Subcutaneous abdominal adipose tissue (tissue), 5 donors: ENCODE measurements at regions not wholly inside any gene's neighbourhood (a gene's known extent, or its start where the extent isn't known, plus 50 kb on each side); places are given as distances from the start of the nearest gene placed in this dataset.
A peak's percentile ranks its signal among the peaks of the same experiment; 100 is the strongest.

Experiments
- H3K27ac ChIP-seq: one replicate; pipeline ENCODE4 v1.7.0; 2013; ENCODE audit warnings: low read depth, mild to moderate bottlenecking, inconsistent platforms, low read length, moderate library complexity
- H3K27me3 ChIP-seq, 5 donors: one replicate each; pipeline ENCODE4 v1.7.0; 2013; ENCODE audit warnings: low read length in 5 of 5, inconsistent platforms in 1 of 5; ENCODE audit not compliant: control insufficient read depth in 5 of 5, insufficient read depth in 4 of 5
- H3K36me3 ChIP-seq, 5 donors: one replicate each; pipeline ENCODE4 v1.7.0; 2013; ENCODE audit warnings: low read length in 5 of 5; ENCODE audit not compliant: control insufficient read depth in 5 of 5, insufficient read depth in 5 of 5
- H3K4me1 ChIP-seq, 5 donors: one replicate each; pipeline ENCODE4 v1.7.0; 2013; ENCODE audit warnings: low read length in 5 of 5, mild to moderate bottlenecking in 3 of 5, moderate library complexity in 1 of 5; ENCODE audit not compliant: control insufficient read depth in 5 of 5, insufficient read depth in 5 of 5
- H3K4me3 ChIP-seq, 5 donors: one replicate each; pipeline ENCODE4 v1.7.0; 2013; ENCODE audit warnings: low read length in 5 of 5, low read depth in 1 of 5
- H3K9ac ChIP-seq, 5 donors: one replicate each; pipeline ENCODE4 v1.7.0; 2013; ENCODE audit warnings: low read length in 5 of 5, mild to moderate bottlenecking in 4 of 5, moderate library complexity in 3 of 5
- H3K9me3 ChIP-seq, 5 donors: one replicate each; pipeline ENCODE4 v1.7.0; 2013; ENCODE audit warnings: low read length in 5 of 5; ENCODE audit not compliant: control insufficient read depth in 5 of 5
- donor health status: healthy.
- donor health status: healthy.
- donor health status: healthy.
- donor health status: healthy.
- donor health status: healthy.

GRCh38 chr13:72507416-72508199 is 219.8 kb downstream of the MZT1 start:
- H3K4me3 ChIP-seq, result peak overlapping the region in 3 of 5 donors; percentile 19 to 40 (median 34)

GRCh38 chr13:72506706-72507105 is 220.7 kb downstream of the MZT1 start:
- no peak overlapping the region for H3K4me3 ChIP-seq
- H3K9ac ChIP-seq, result no peak overlapping the region
- H3K27me3 ChIP-seq, result no peaks in the 10 kb centered on the region
- no peaks in the 10 kb centered on the region for H3K36me3 ChIP-seq
- H3K9me3 ChIP-seq, result no peaks in the 10 kb centered on the region
- H3K27ac ChIP-seq, result no peak overlapping the region
- no peaks in the 10 kb centered on the region for H3K4me1 ChIP-seq

More at GRCh38 chr13:72507416-72508199, 219.8 kb downstream of the MZT1 start:
- H3K27me3 ChIP-seq, result no peaks in the 10 kb centered on the region
- no peak overlapping the region for H3K9ac ChIP-seq
- no peak overlapping the region for H3K27ac ChIP-seq
- H3K4me1 ChIP-seq, result no peaks in the 10 kb centered on the region
- H3K36me3 ChIP-seq, result no peaks in the 10 kb centered on the region
- no peaks in the 10 kb centered on the region for H3K9me3 ChIP-seq

- no peak overlapping the region for H3K4me3 ChIP-seq
- H3K36me3 ChIP-seq, result no peaks in the 10 kb centered on the region
- H3K27ac ChIP-seq, result no peak overlapping the region
These were observed 222.1 kb downstream of the MZT1 start for GRCh38 chr13:72505376-72505775.

GRCh38 chr13:72504131-72504841 is 223.1 kb downstream of the MZT1 start:
- Histone ChIP-seq H3K27me3 (no peaks in the 10 kb centered on the region), H3K4me1 (no peaks in the 10 kb centered on the region), H3K4me3 (no peak overlapping the region), H3K36me3 (no peaks in the 10 kb centered on the region), H3K9me3 (no peaks in the 10 kb centered on the region), H3K9ac (no peak overlapping the region), H3K27ac (no peak overlapping the region)

More at GRCh38 chr13:72505376-72505775, 222.1 kb downstream of the MZT1 start:
- Histone ChIP-seq H3K9me3 (no peaks in the 10 kb centered on the region), H3K4me1 (no peaks in the 10 kb centered on the region), H3K9ac (no peak overlapping the region), H3K27me3 (no peaks in the 10 kb centered on the region)

- Histone ChIP-seq H3K27me3 (no peaks in the 10 kb centered on the region), H3K27ac (no peak overlapping the region), H3K4me1 (no peaks in the 10 kb centered on the region), H3K9me3 (no peaks in the 10 kb centered on the region), H3K9ac (no peak overlapping the region), H3K4me3 (no peak overlapping the region), H3K36me3 (no peaks in the 10 kb centered on the region)
These were observed 226.6 kb downstream of the MZT1 start for GRCh38 chr13:72500851-72501250.

- H3K36me3 ChIP-seq, result no peaks in the 10 kb centered on the region
- H3K9me3 ChIP-seq, result no peaks in the 10 kb centered on the region
- no peak overlapping the region for H3K4me3 ChIP-seq
- no peaks in the 10 kb centered on the region for H3K4me1 ChIP-seq
- H3K27ac ChIP-seq, result no peak overlapping the region
- H3K27me3 ChIP-seq, result no peaks in the 10 kb centered on the region
- no peak overlapping the region for H3K9ac ChIP-seq
These were observed 231.7 kb downstream of the MZT1 start for GRCh38 chr13:72495681-72496080.

GRCh38 chr13:72489751-72490150 is 237.7 kb downstream of the MZT1 start:
- H3K4me1 ChIP-seq, result no peaks in the 10 kb centered on the region
- no peaks in the 10 kb centered on the region for H3K27me3 ChIP-seq
- no peak overlapping the region for H3K4me3 ChIP-seq
- H3K9ac ChIP-seq, result no peak overlapping the region
- no peaks in the 10 kb centered on the region for H3K9me3 ChIP-seq
- H3K27ac ChIP-seq, result no peak overlapping the region
- H3K36me3 ChIP-seq, result no peaks in the 10 kb centered on the region

GRCh38 chr13:72473321-72473720 is 254.1 kb downstream of the MZT1 start:
- Histone ChIP-seq H3K27ac (no peak overlapping the region), H3K27me3 (no peaks in the 10 kb centered on the region)

GRCh38 chr13:72469906-72470305 is 257.5 kb downstream of the MZT1 start:
- H3K27ac ChIP-seq, result no peak overlapping the region
- no peaks in the 10 kb centered on the region for H3K27me3 ChIP-seq
- no peaks in the 10 kb centered on the region for H3K4me1 ChIP-seq

More at GRCh38 chr13:72473321-72473720, 254.1 kb downstream of the MZT1 start:
- no peaks in the 10 kb centered on the region for H3K36me3 ChIP-seq
- H3K4me1 ChIP-seq, result no peaks in the 10 kb centered on the region
- no peak overlapping the region for H3K4me3 ChIP-seq
- peaks cover 0 to 3% (median 0%) of the 10 kb centered on the region in 5 donors for H3K9me3 ChIP-seq
- no peak overlapping the region for H3K9ac ChIP-seq

GRCh38 chr13:72463561-72463960 is 263.9 kb downstream of the MZT1 start:
- H3K9me3 ChIP-seq, result no peaks in the 10 kb centered on the region
- H3K4me3 ChIP-seq, result no peak overlapping the region
- H3K27me3 ChIP-seq, result no peaks in the 10 kb centered on the region
- peaks cover 0 to 15% (median 4%) of the 10 kb centered on the region in 5 donors for H3K4me1 ChIP-seq
- no peak overlapping the region for H3K9ac ChIP-seq
- H3K36me3 ChIP-seq, result no peaks in the 10 kb centered on the region
- no peak overlapping the region for H3K27ac ChIP-seq

More at GRCh38 chr13:72469906-72470305, 257.5 kb downstream of the MZT1 start:
- Histone ChIP-seq H3K4me3 (no peak overlapping the region), H3K9me3 (no peaks in the 10 kb centered on the region), H3K36me3 (no peaks in the 10 kb centered on the region), H3K9ac (no peak overlapping the region)
